ENCODE measurements at regions not wholly inside any gene's neighbourhood (a gene's known extent, or its start where the extent isn't known, plus 50 kb on each side); places are given as distances from the start of the nearest gene placed in this dataset.

- Histone ChIP-seq H3K4me3 (ENCODE audit: low read length) (no peak overlapping the region), H3K9me3 (ENCODE audit: insufficient read depth, low read length) (no peaks in the 10 kb centered on the region), H2AFZ (ENCODE audit: low read depth, low read length) (no peak overlapping the region), H3K27me3 (ENCODE audit: low read depth, low read length) (no peaks in the 10 kb centered on the region), H3K4me1 (ENCODE audit: low read length) (no peaks in the 10 kb centered on the region), H4K20me1 (ENCODE audit: insufficient read depth, low read length) (no peaks in the 10 kb centered on the region), H3K4me2 (ENCODE audit: low read length) (no peak overlapping the region), H3K79me2 (ENCODE audit: low read length) (no peaks in the 10 kb centered on the region), H3K27ac (ENCODE audit: low read length) (no peak overlapping the region), H3K36me3 (replicated peaks; ENCODE audit: low read depth, low read length) (no peaks in the 10 kb centered on the region), H3K9ac (ENCODE audit: low read length) (no peak overlapping the region)
- TF ChIP-seq EZH2phosphoT487 (IDR thresholded peaks at IDR 0.05; ENCODE audit: low read depth) (no peak), CTCF (IDR thresholded peaks at IDR 0.05; ENCODE audit: low read depth, low read length) (no peak)
Observed at GRCh38 chr7:69129524-69129923, 468.8 kb upstream of the AUTS2 start.

- H3K4me2 ChIP-seq (ENCODE audit: low read length), result no peak overlapping the region
- H2AFZ ChIP-seq (ENCODE audit: low read depth, low read length), result no peak overlapping the region
Observed at GRCh38 chr7:69129951-69130350, 468.3 kb upstream of the AUTS2 start.

DNA sequence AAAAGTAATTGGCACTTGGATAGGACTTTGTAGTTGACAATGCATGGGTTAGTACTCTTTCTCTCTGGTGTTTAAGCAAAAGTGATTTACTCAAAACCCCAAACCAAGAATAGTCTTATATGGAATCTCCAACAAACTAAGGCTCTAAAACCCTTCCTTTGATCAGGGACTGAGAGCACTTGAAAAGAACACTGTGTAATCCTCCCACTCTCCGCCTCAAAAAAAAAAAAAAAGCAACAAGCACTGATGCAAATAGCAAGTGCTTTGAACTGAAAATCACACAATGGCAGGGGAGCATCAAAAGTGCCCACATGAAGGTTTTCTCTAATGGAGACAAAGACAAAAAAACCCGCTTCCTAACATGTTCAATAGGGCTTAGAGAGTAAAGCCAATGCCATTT is 467.9 kb upstream of the AUTS2 start:
- Histone ChIP-seq H3K27me3 (ENCODE audit: low read depth, low read length) (no peaks in the 10 kb centered on the region), H3K4me3 (ENCODE audit: low read length) (no peak overlapping the region), H2AFZ (ENCODE audit: low read depth, low read length) (no peak overlapping the region), H3K36me3 (replicated peaks; ENCODE audit: low read depth, low read length) (no peaks in the 10 kb centered on the region), H4K20me1 (ENCODE audit: insufficient read depth, low read length) (no peaks in the 10 kb centered on the region), H3K9me3 (ENCODE audit: insufficient read depth, low read length) (no peaks in the 10 kb centered on the region), H3K4me2 (ENCODE audit: low read length) (no peak overlapping the region), H3K9ac (ENCODE audit: low read length) (no peak overlapping the region), H3K79me2 (ENCODE audit: low read length) (no peaks in the 10 kb centered on the region), H3K27ac (ENCODE audit: low read length) (no peak overlapping the region), H3K4me1 (ENCODE audit: low read length) (no peaks in the 10 kb centered on the region)
- TF ChIP-seq CTCF (IDR thresholded peaks at IDR 0.05; ENCODE audit: low read depth, low read length), result no peak
- no peak for TF ChIP-seq EZH2phosphoT487 (IDR thresholded peaks at IDR 0.05; ENCODE audit: low read depth)

More at GRCh38 chr7:69129951-69130350, 468.3 kb upstream of the AUTS2 start:
- no peaks in the 10 kb centered on the region for H3K79me2 ChIP-seq (ENCODE audit: low read length)
- H3K9ac ChIP-seq (ENCODE audit: low read length), result no peak overlapping the region
- no peak for TF ChIP-seq EZH2phosphoT487 (IDR thresholded peaks at IDR 0.05; ENCODE audit: low read depth)
- no peak for TF ChIP-seq CTCF (IDR thresholded peaks at IDR 0.05; ENCODE audit: low read depth, low read length)
- no peaks in the 10 kb centered on the region for H3K9me3 ChIP-seq (ENCODE audit: insufficient read depth, low read length)
- no peaks in the 10 kb centered on the region for H3K36me3 ChIP-seq (replicated peaks; ENCODE audit: low read depth, low read length)
- no peak overlapping the region for H3K4me3 ChIP-seq (ENCODE audit: low read length)
- no peaks in the 10 kb centered on the region for H3K4me1 ChIP-seq (ENCODE audit: low read length)
- H3K27ac ChIP-seq (ENCODE audit: low read length), result no peak overlapping the region
- H4K20me1 ChIP-seq (ENCODE audit: insufficient read depth, low read length), result no peaks in the 10 kb centered on the region
- H3K27me3 ChIP-seq (ENCODE audit: low read depth, low read length), result no peaks in the 10 kb centered on the region

DNA sequence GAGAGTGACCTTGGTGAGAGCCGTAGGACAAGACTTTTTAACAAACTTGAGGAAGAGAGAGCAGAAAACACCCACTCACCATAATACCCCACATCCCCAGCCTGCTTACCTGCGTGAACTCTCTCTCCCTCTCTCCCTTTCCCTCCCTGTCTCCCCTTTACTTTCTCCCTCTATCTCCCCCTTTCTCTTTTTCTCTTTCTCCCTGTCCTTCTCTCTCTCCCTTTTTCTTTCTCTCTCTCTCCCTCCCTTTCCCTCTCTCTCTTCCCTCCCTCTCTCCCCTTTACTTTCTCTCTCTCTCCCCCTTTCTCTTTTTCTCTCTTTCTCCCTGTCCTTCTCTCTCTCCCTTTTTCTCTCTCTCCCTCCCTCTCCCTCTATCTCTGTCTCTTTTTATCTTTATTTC is 464.0 kb upstream of the AUTS2 start:
- TF ChIP-seq EZH2phosphoT487 (IDR thresholded peaks at IDR 0.05; ENCODE audit: low read depth) (no peak), CTCF (IDR thresholded peaks at IDR 0.05; ENCODE audit: low read depth, low read length) (no peak)
- peaks cover 3% of the 10 kb centered on the region; the same call in 1 of the 2 replicates for H3K9me3 ChIP-seq (ENCODE audit: insufficient read depth, low read length)
- no peaks in the 10 kb centered on the region for H3K36me3 ChIP-seq (replicated peaks; ENCODE audit: low read depth, low read length)
- no peaks in the 10 kb centered on the region for H3K4me1 ChIP-seq (ENCODE audit: low read length)
- H3K4me2 ChIP-seq (ENCODE audit: low read length), result no peak overlapping the region
- H4K20me1 ChIP-seq (ENCODE audit: insufficient read depth, low read length), result no peaks in the 10 kb centered on the region
- no peak overlapping the region for H3K9ac ChIP-seq (ENCODE audit: low read length)
- H3K27ac ChIP-seq (ENCODE audit: low read length), result no peak overlapping the region
- H3K27me3 ChIP-seq (ENCODE audit: low read depth, low read length), result no peaks in the 10 kb centered on the region
- H3K79me2 ChIP-seq (ENCODE audit: low read length), result no peaks in the 10 kb centered on the region
- H3K4me3 ChIP-seq (ENCODE audit: low read length), result no peak overlapping the region
- no peak overlapping the region for H2AFZ ChIP-seq (ENCODE audit: low read depth, low read length)

Data from OCI-LY3 (cell line).